PC-3 (cell line): ENCODE measurements at regions not wholly inside any gene's neighbourhood (a gene's known extent, or its start where the extent isn't known, plus 50 kb on each side); places are given as distances from the start of the nearest gene placed in this dataset.

ENCODE experiments used
- EZH2 ChIP-seq: fragments of 300-600 bp; sonication (generic); IDR thresholded peaks from one replicate; pipeline ENCODE4 v1.6.1; 2017; ENCODE audit warnings: antibody characterized with exemption, mild to moderate bottlenecking, low read length; ENCODE audit not compliant: unreplicated experiment
- EZH2phosphoT487 ChIP-seq: fragments of 300-600 bp; sonication (generic); IDR thresholded peaks from 2 replicates; pipeline ENCODE4 v1.6.1; 2018; ENCODE audit warnings: mild to moderate bottlenecking, antibody characterized with exemption, low read length, borderline replicate concordance
- TF ChIP-seq, protein P1 (sequence below): fragments of 300-600 bp; sonication (generic); conservative IDR thresholded peaks from 2 replicates; pipeline ENCODE4 v1.5.1; 2017; ENCODE audit warnings: antibody characterized with exemption, low read depth, mild to moderate bottlenecking, low read length

DNA sequence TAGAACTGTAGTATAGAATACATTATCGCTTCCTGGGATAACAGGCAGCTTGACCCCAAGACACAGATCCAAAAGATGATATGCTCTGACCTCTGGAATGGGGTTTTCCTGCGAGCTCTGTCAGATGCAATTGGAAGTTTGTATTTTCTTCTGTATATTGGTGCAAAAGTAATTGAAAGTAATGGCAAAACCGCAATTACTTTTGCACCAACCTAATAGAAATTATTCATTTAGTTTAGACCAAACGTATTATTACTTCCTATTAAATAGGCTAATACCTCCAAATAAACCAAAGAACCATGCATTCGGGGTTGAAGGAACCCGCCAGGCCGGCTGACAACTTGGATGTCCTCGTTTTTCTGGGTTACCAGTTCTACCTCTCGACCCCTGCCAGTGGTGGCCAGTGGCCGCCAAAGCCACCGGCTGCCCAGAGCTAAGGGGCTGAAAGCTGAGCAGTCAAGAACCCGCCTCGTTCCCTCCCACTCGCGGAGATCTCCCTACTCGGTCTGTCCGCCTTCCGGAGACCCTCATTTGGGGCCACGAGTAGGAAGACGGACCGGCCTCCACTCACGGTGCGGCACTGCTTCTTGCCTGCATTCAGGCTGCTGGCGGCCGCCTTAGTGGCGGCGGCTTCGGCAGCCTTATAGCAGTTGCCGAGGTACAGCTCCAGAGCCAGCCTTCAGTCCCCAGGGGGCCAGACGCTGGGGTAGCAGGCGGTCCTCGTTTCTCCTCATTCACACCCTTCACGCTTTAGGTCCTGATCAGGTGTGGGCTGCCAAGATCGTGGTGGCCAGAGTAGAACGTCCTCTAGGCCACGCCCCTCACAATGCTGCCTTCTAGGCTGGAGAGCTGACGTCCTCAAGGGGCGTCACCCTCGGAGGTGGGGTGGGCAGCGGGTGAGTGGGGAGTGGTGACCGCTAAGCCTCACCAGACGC, 121.9 kb downstream of the RBMX2 start:
- TF ChIP-seq, protein P1, sequence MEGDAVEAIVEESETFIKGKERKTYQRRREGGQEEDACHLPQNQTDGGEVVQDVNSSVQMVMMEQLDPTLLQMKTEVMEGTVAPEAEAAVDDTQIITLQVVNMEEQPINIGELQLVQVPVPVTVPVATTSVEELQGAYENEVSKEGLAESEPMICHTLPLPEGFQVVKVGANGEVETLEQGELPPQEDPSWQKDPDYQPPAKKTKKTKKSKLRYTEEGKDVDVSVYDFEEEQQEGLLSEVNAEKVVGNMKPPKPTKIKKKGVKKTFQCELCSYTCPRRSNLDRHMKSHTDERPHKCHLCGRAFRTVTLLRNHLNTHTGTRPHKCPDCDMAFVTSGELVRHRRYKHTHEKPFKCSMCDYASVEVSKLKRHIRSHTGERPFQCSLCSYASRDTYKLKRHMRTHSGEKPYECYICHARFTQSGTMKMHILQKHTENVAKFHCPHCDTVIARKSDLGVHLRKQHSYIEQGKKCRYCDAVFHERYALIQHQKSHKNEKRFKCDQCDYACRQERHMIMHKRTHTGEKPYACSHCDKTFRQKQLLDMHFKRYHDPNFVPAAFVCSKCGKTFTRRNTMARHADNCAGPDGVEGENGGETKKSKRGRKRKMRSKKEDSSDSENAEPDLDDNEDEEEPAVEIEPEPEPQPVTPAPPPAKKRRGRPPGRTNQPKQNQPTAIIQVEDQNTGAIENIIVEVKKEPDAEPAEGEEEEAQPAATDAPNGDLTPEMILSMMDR, result no peak
- no peak for TF ChIP-seq EZH2
- no peak for TF ChIP-seq EZH2phosphoT487
